NCI-H2107 (cell line): ENCODE measurements at regions not wholly inside any gene's neighbourhood (a gene's known extent, or its start where the extent isn't known, plus 50 kb on each side); places are given as distances from the start of the nearest gene placed in this dataset.
"Not testable (repeated sequence)": the region's sequence is repeated elsewhere in the genome, so short reads cannot be mapped to it uniquely, and the experiment has no call there.

ENCODE experiments used
- DNase-seq: peaks from one replicate; lab custom pipeline; 2025; lab: John Stamatoyannopoulos, UW

- no peak for DNase-seq
Measured at GRCh38 chr2:52386433-52387030, 1354.6 kb upstream of the NRXN1 start.

DNA sequence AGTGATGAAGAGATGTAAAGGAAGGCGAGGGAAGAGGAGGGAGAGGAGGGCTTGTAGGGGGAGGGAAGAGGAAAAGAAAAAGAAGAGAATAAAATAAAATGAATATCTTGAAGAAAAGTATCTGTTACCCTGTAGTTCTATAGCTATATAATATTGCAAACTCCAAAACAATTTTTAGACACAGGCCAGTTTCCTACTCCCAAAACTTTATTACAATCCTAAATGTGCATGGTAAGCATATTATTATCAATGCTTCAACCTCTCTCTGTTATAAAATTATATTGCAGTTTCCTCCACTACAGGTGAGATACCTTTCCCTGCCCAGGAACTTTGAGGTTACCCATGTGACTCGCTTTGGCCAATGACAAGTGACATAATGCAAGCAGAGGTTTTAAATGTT is 1351.6 kb upstream of the NRXN1 start:
- DNase-seq = no peak

DNA sequence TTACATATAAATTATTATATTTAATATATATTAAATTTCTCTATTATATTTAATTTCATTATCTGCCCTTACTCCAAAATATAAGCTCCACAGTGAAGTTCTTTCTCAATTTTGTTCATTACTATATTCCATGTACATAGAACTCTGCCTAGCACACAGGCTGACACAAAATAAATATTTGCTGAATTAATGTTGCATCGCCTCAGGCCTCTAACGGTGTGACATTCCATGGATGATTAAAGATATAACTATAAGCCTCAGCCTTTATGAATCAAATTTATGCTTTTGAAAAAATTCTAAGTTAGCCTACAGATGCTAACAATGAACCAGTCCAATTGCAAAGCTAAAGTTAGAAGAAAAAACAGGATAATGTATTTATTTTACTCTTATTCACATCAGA is 1337.2 kb upstream of the NRXN1 start:
- no peak for DNase-seq

GRCh38 chr2:52368141-52368540 is 1336.2 kb upstream of the NRXN1 start:
- DNase-seq = no peak

DNA sequence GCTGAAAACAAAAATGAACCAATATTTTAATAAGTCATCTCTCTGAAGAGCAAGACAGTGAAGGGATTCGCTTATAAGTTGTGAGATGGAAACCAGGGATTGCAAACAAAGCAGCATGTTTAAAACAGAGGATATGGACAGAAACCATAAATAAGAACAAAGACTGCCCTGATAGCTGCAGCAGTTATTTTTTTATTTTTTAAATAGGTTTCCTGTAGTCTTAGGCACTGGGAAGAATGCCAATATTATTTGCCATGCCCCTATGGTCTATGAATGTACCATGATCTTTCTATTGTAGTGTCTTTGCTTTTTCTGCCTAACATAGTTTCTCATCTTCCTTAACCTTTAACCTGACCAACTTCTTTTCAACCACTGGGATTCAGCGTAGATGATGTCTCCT is 1334.0 kb upstream of the NRXN1 start:
- DNase-seq = no peak

- DNase-seq = no peak
Measured at GRCh38 chr2:52356556-52356955, 1324.6 kb upstream of the NRXN1 start.

DNA sequence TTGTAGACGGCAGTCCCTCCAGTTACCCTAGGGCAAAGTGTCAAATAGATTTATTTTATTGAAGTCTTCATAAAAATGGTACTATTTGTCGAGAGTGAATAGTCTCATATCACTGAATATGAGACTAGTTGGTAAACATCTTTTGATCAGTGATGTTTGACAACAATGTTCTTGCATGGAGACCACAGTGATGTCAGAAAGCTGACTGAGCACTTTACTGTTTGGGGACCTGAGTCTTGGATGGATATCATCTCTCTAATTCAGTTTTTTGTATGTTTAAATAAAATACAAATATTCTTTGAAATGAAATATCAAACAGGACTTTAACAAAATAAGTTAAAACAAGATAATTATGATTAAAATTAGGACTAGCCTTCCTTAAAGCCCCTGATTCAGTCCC is 1315.4 kb upstream of the NRXN1 start:
- DNase-seq = no peak

- DNase-seq = no peak
Measured at GRCh38 chr2:52345676-52346075, 1313.7 kb upstream of the NRXN1 start.

DNA sequence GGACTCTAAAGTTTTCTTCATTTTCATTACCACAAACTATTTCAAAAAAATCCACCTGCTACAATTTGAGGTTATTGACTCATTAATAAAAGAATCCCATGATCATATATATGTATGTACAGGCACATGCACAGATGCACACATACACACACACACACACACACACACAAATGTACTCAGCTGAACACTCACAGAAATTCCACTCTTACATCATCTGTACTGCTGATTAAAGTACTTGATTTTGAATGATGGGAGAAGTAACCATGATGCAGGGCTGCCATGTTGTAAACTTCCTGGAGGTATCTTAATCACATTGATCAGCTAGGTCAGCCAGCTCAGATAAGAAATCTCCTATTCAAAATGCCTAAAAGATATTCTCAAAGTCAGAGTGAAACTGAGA is 1313.2 kb upstream of the NRXN1 start:
- no peak for DNase-seq

- DNase-seq = no peak
Measured at GRCh38 chr2:52343706-52344266, 1311.9 kb upstream of the NRXN1 start.

- DNase-seq = no peak
Measured at GRCh38 chr2:52343010-52343409, 1311.1 kb upstream of the NRXN1 start.

- DNase-seq = no peak
Measured at GRCh38 chr2:52342458-52342857, 1310.5 kb upstream of the NRXN1 start.

DNA sequence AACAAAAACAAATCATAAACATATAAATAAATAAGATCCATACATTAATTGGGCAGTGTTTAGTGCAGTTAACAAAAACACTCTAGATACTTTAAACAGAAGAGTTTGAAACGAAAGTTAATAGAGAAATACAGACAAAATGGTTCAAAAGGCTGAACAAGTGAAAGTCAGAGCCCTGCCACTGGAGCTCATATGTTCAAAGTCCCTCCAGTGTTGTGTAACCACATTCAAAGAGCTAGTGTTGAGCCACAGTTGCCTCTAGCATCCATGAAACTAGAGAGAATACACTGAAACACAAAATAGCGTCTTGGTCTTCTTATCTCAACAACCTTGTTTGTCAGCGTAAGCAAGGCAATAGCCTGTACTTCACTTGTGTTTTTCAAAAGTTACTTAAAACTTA is 1309.8 kb upstream of the NRXN1 start:
- no peak for DNase-seq

DNA sequence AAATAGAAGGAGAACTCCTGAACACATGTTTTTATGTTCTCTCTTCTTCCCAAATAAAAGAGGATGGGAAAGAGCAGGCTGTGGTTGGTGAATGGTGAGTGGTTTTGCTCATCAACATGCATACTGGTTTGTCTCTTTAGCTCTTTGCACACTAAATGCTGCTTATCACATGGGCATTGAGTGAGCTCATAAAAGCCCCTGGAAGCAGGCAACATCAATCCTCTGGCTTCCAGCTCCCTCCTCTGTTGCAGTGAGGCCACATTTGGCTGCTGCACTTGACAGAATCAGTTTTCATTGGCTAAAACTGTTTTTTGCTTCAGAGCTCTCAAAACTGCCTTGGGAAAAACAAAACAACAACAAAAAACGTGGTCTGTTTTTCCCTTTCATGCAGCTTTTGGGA is 1308.2 kb upstream of the NRXN1 start:
- DNase-seq = no peak

DNA sequence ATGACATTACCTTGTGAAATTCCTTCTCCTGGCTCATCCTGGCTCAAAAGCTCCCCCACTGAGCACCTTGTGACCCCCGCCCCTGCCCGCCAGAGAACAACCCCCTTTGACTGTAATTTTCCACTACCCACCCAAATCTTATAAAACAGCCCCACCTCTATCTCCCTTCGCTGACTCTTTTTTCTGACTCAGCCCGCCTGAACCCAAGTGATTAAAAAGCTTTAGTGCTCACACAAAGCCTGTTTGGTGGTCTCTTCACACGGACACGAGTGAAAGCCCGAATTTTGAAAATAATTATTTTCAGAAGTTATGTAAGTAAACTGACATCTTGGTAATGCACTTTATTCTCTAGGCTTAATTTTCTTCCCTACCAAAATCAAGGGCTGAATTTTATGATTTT is 1305.9 kb upstream of the NRXN1 start:
- not testable (repeated sequence) for DNase-seq

DNA sequence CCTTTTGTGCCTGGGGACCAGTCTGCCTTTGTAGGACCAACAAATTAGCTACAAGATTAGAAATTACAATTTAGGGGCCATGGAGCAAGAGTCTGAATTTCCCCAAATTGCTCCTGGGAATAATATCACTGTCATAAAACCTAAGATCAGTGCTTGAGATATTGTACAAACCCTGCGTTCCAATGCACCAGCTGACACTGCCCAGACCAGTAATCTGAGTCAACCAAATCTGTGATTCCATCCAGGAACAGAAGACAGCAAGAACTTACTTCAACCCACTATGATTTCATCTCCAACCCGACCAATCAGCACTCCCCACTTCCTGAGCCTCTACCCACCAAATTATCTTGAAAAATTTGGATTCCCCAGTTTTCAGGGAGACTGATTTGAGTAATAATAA is 1305.0 kb upstream of the NRXN1 start:
- no peak for DNase-seq

- DNase-seq = no peak
Measured at GRCh38 chr2:52335727-52336126, 1303.8 kb upstream of the NRXN1 start.

DNA sequence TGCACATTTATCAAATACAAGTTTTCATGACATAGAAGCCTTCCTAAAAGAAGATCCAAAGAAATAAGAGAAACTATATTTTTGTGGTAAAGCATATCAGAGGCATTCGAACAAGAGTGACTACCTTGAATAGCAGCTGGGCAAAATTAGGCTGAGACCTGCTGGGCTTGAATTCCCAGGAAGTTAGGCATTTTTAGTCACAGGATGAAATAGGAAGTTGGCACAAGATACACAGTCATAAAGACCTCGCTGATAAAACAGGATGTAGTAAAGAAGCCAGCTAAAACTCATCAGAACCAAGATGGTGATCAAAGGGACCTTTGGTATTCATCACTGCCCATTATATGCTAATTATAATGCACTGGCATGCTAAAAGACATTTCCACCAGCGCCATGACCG is 1302.3 kb upstream of the NRXN1 start:
- DNase-seq = no peak

- no peak for DNase-seq
Measured at GRCh38 chr2:52327641-52328040, 1295.7 kb upstream of the NRXN1 start.

DNA sequence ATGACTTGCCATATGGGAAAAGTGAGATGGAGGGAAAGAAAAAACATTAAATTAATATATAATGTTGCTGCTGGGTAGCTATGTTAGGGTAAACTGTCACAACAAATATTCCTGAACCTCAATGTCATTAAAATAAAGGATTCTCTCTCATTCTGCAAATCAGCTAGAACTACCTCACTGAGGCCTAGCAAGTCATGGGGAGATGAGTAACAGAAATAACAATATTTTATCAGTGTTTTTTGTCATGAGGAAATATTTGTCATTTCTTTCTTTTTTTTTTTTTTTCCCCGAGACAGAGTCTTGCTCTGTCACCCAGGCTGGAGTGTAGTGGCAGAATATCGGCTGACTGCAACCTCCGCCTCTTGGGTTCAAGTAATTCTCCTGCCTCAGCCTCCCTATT is 1282.3 kb upstream of the NRXN1 start:
- no peak for DNase-seq

GRCh38 chr2:52312486-52312885 is 1280.6 kb upstream of the NRXN1 start:
- DNase-seq = no peak

- no peak for DNase-seq
Measured at GRCh38 chr2:52311862-52312261, 1279.9 kb upstream of the NRXN1 start.

DNA sequence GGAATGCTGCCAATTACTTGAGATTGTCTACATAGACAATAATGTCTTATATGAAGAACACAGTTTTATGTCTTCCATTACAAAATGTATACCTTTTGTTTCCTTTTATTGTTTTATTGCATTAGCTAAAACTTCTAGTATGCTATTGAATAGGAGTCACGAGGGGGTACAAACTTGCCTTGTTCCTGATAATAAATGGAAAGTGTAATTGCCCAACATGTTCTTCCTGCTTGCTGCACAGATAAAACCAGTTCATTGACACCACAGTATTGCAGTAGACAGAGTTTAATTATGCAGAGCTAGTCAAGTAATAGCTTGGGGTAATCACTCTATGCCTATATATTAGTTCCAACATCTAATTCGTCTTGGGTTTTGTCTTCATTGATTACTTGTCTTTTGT is 1276.2 kb upstream of the NRXN1 start:
- no peak for DNase-seq

GRCh38 chr2:52294628-52295027 is 1262.7 kb upstream of the NRXN1 start:
- no peak for DNase-seq

DNA sequence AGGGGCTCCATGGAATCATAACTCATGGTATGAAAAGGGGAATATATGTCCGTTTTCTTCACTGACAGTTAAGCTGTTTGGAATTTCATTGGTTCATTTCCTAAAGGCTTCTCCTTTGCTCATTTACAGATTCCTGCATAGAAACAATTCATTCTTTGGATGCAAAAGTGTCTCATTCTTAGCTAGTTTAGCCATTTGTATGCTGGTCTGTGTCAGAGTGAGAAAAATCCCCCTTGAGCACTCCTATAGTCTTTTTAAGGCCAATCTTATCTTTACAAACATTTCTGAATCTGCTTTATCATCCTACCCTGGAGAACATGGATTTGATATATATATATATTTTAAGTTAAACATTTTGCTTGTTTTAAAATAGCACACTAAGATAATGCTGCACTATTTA is 1260.9 kb upstream of the NRXN1 start:
- no peak for DNase-seq
